ENCODE measurements at regions not wholly inside any gene's neighbourhood (a gene's known extent, or its start where the extent isn't known, plus 50 kb on each side); places are given as distances from the start of the nearest gene placed in this dataset.

GRCh38 chr11:81211050-81211449, 1522.6 kb downstream of the FAM181B start:
- Histone ChIP-seq H3K27ac (ENCODE audit: control insufficient read depth, insufficient read depth) (no peak overlapping the region), H4K20me1 (ENCODE audit: control insufficient read depth, insufficient read depth) (no peaks in the 10 kb centered on the region), H3K36me3 (ENCODE audit: control insufficient read depth in 2 of 2, insufficient read depth in 2 of 2, low read length in 1 of 2) (no peaks in the 10 kb centered on the region), H3K9me3 (replicated peaks; ENCODE audit: control insufficient read depth, insufficient read depth, low read length) (no peaks in the 10 kb centered on the region), H3K4me2 (ENCODE audit: control insufficient read depth, insufficient read depth) (no peak overlapping the region), H3K9ac (ENCODE audit: control insufficient read depth, insufficient read depth, low read length) (no peak overlapping the region), H3K79me2 (ENCODE audit: control insufficient read depth, insufficient read depth, low read length) (no peaks in the 10 kb centered on the region), H3K4me3 (no peak overlapping the region), H2AFZ (ENCODE audit: control insufficient read depth, low read depth, low read length) (no peak overlapping the region), H3K27me3 (replicated peaks in 1 of 2; ENCODE audit: control insufficient read depth in 2 of 2, insufficient read depth in 2 of 2, low read length in 1 of 2) (no peaks in the 10 kb centered on the region), H3K4me1 (ENCODE audit: control insufficient read depth, insufficient read depth, low read length) (no peaks in the 10 kb centered on the region)
- in situ Hi-C loops (cut with MboI): no loop called here
- 8% methylated on average over 4 of the region's 4 CpGs for WGBS (ENCODE audit: insufficient coverage, insufficient replicate concordance, low lambda C conversion rate, missing lambda C conversion rate)
- no TSS peak for BruUV-seq (replicated peaks)
- ATAC-seq (no peak), DNase-seq (ENCODE audit: low read depth, low spot score) (no peak), FAIRE-seq (no peak)
- POLR2A ChIA-PET: no interaction called here
- SMC1A ChIA-PET (ENCODE audit: uncharacterized antibody, unreplicated experiment): no interaction called here
- CTCF ChIA-PET: no interaction called here
- TF ChIP-seq KAT2A (conservative IDR thresholded peaks at IDR 0.05; ENCODE audit: control insufficient read depth, low read depth, low read length): no peak
- TF ChIP-seq CHD4 (IDR thresholded peaks at IDR 0.05): no peak
- TF ChIP-seq REST (IDR thresholded peaks at IDR 0.05; ENCODE audit: low read depth, low read length): no peak
- no peak for TF ChIP-seq IKZF2 (IDR thresholded peaks at IDR 0.05)
- TF ChIP-seq EGR1 (IDR thresholded peaks at IDR 0.05; ENCODE audit: borderline replicate concordance in 1 of 2, low read depth in 2 of 2, low read length in 2 of 2): no peak
- no peak for TF ChIP-seq RFX5 (IDR thresholded peaks at IDR 0.05; ENCODE audit: low read depth, low read length)
- TF ChIP-seq SKIL (IDR thresholded peaks at IDR 0.05; ENCODE audit: low read depth, poor library complexity, severe bottlenecking): no peak
- no peak for TF ChIP-seq EED (IDR thresholded peaks at IDR 0.05; ENCODE audit: low read depth)
- TF ChIP-seq NR2F1 (conservative IDR thresholded peaks at IDR 0.05): no peak
- TF ChIP-seq IKZF1 (conservative IDR thresholded peaks at IDR 0.05): no peak
- no peak for TF ChIP-seq SMAD1 (IDR thresholded peaks at IDR 0.05; ENCODE audit: low read depth, partially characterized antibody)
- TF ChIP-seq CREB1 (IDR thresholded peaks at IDR 0.05; ENCODE audit: low read depth): no peak
- no peak for TF ChIP-seq TAF1 (IDR thresholded peaks at IDR 0.05; ENCODE audit: borderline replicate concordance, low read depth, low read length)
- no peak for TF ChIP-seq IRF4 (IDR thresholded peaks at IDR 0.05; ENCODE audit: low read depth, low read length)
- no peak for TF ChIP-seq SIX5 (IDR thresholded peaks at IDR 0.05; ENCODE audit: low read depth, low read length, severe bottlenecking)
- no peak for TF ChIP-seq ZSCAN29 (IDR thresholded peaks at IDR 0.05)
- RAD21 ChIA-PET (ENCODE audit: unreplicated experiment): no interaction called here
- intact Hi-C loops (cut with micrococcal nuclease; ENCODE audit: unreplicated experiment): no loop called here
